ENCODE measurements at regions not wholly inside any gene's neighbourhood (a gene's known extent, or its start where the extent isn't known, plus 50 kb on each side); places are given as distances from the start of the nearest gene placed in this dataset.

GRCh38 chr9:107759009-107759822 is 269.6 kb upstream of the KLF4 start:
- H3K27ac Mint-ChIP-seq = peak overlapping the region; percentile 10
- no peaks in the 10 kb centered on the region for H3K36me3 Mint-ChIP-seq (ENCODE audit: low read depth)
- TF ChIP-seq CTCF (IDR thresholded peaks at IDR 0.05) = no peak
- DNase-seq = no peak
- no peaks in the 10 kb centered on the region for H3K4me1 Mint-ChIP-seq
- peaks cover 7% of the 10 kb centered on the region for H3K9me3 Mint-ChIP-seq
- peaks cover 4% of the 10 kb centered on the region for H3K27me3 Mint-ChIP-seq (ENCODE audit: low read depth, poor library complexity)
- H3K4me3 Mint-ChIP-seq = no peak overlapping the region

DNA sequence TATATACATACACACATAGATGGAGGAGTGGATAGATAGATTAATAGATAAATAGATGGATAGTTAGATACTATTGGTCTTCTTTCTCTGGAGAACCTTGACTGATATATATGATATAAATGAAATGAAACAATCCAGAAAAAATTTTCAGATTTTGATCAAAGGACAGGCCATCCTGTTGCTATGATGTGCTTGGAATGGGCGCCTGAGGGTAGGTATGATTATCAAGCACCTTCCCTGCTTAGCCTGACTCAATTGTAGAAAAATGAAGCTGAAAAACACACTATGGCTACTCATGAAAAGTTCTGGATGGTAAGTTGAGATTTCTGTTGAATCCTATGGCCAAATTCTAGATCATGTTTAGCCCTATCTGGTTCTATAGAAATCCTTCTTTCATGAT is 266.5 kb upstream of the KLF4 start:
- Mint-ChIP-seq H3K36me3 (ENCODE audit: low read depth) (no peaks in the 10 kb centered on the region), H3K9me3 (no peaks in the 10 kb centered on the region), H3K27ac (no peak overlapping the region), H3K4me3 (no peak overlapping the region), H3K27me3 (ENCODE audit: low read depth, poor library complexity) (peaks cover 4% of the 10 kb centered on the region), H3K4me1 (peaks cover 2% of the 10 kb centered on the region)
- TF ChIP-seq CTCF (IDR thresholded peaks at IDR 0.05) = no peak
- DNase-seq = no peak

DNA sequence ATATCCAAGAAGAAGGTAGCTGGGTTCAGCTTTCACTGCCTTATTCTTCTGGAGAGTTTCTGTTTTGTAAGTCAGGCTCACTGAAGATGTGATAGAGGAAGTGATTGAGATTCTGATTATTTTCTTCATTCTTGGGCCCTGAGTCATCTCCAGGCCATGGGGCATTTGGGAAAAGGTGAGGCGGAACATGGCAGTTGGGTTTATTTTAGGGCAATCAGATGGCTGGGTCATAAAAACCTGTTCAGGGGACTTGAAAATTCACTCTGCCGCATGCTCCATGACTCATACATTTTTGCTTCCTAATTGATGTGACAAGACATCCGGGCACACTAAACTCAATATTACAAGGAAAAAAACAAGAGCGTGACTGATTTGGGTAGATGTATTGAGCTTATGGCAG is 265.7 kb upstream of the KLF4 start:
- H3K4me1 Mint-ChIP-seq = peaks cover 11% of the 10 kb centered on the region
- H3K9me3 Mint-ChIP-seq = no peaks in the 10 kb centered on the region
- no peaks in the 10 kb centered on the region for H3K36me3 Mint-ChIP-seq (ENCODE audit: low read depth)
- no peak overlapping the region for H3K27ac Mint-ChIP-seq
- no peak for TF ChIP-seq CTCF (IDR thresholded peaks at IDR 0.05)
- H3K4me3 Mint-ChIP-seq = no peak overlapping the region
- peaks cover 4% of the 10 kb centered on the region for H3K27me3 Mint-ChIP-seq (ENCODE audit: low read depth, poor library complexity)
- no peak for DNase-seq

GRCh38 chr9:107751567-107752210 is 262.1 kb upstream of the KLF4 start:
- Mint-ChIP-seq H3K27ac (no peak overlapping the region), H3K4me1 (peaks cover 21% of the 10 kb centered on the region), H3K36me3 (ENCODE audit: low read depth) (no peaks in the 10 kb centered on the region)

GRCh38 chr9:107750741-107751566 is 261.4 kb upstream of the KLF4 start:
- H3K9me3 Mint-ChIP-seq = no peaks in the 10 kb centered on the region
- H3K4me3 Mint-ChIP-seq = no peak overlapping the region
- peaks cover 3% of the 10 kb centered on the region for H3K27me3 Mint-ChIP-seq (ENCODE audit: low read depth, poor library complexity)
- no peak for TF ChIP-seq CTCF (IDR thresholded peaks at IDR 0.05)
- H3K36me3 Mint-ChIP-seq (ENCODE audit: low read depth) = no peaks in the 10 kb centered on the region
- H3K27ac Mint-ChIP-seq = no peak overlapping the region
- H3K4me1 Mint-ChIP-seq = peaks cover 21% of the 10 kb centered on the region
- DNase-seq = no peak

More at GRCh38 chr9:107751567-107752210, 262.1 kb upstream of the KLF4 start:
- TF ChIP-seq CTCF (IDR thresholded peaks at IDR 0.05) = no peak
- Mint-ChIP-seq H3K9me3 (no peaks in the 10 kb centered on the region), H3K27me3 (ENCODE audit: low read depth, poor library complexity) (peaks cover 3% of the 10 kb centered on the region), H3K4me3 (no peak overlapping the region)
- DNase-seq = no peak

All from nephron progenitor cell (in vitro differentiated cells).